Stimulated activated naive CD4-positive, alpha-beta T cell (primary cell): ENCODE measurements at regions not wholly inside any gene's neighbourhood (a gene's known extent, or its start where the extent isn't known, plus 50 kb on each side); places are given as distances from the start of the nearest gene placed in this dataset.
"Not testable (repeated sequence)": the region's sequence is repeated elsewhere in the genome, so short reads cannot be mapped to it uniquely, and the experiment has no call there.

Experiments used
- DNase-seq, 6 experiments: peaks; one replicate each; lab custom pipeline; 2025; lab: John Stamatoyannopoulos, UW

GRCh38 chr9:78383130-78383529 is 86.2 kb downstream of the PSAT1 start:
- no peak for DNase-seq

GRCh38 chr9:78386348-78386747 is 89.4 kb downstream of the PSAT1 start:
- no peak for DNase-seq

GRCh38 chr9:78386773-78387172 is 89.8 kb downstream of the PSAT1 start:
- DNase-seq = no peak

- no peak for DNase-seq
These were observed 96.4 kb downstream of the PSAT1 start for GRCh38 chr9:78393340-78393739.

GRCh38 chr9:78393932-78394331 is 97.0 kb downstream of the PSAT1 start:
- no peak for DNase-seq

GRCh38 chr9:78396087-78396486 is 99.2 kb downstream of the PSAT1 start:
- no peak for DNase-seq

- DNase-seq = no peak
These were observed 100.1 kb downstream of the PSAT1 start for GRCh38 chr9:78397045-78397444.

GRCh38 chr9:78397454-78397853 is 100.5 kb downstream of the PSAT1 start:
- no peak for DNase-seq

- DNase-seq = no peak
These were observed 102.2 kb downstream of the PSAT1 start for GRCh38 chr9:78399153-78399552.

- no peak for DNase-seq
These were observed 103.6 kb downstream of the PSAT1 start for GRCh38 chr9:78400496-78400895.

- DNase-seq = no peak
These were observed 108.5 kb downstream of the PSAT1 start for GRCh38 chr9:78405461-78405860.

- no peak for DNase-seq
These were observed 109.2 kb downstream of the PSAT1 start for GRCh38 chr9:78406146-78406545.

GRCh38 chr9:78406933-78407332 is 110.0 kb downstream of the PSAT1 start:
- DNase-seq = no peak

- no peak for DNase-seq
These were observed 110.8 kb downstream of the PSAT1 start for GRCh38 chr9:78407636-78408312.

- DNase-seq = no peak
These were observed 111.5 kb downstream of the PSAT1 start for GRCh38 chr9:78408388-78408787.

GRCh38 chr9:78409928-78410510 is 113.1 kb downstream of the PSAT1 start:
- DNase-seq = not testable (repeated sequence)

- DNase-seq = no peak
These were observed 125.4 kb downstream of the PSAT1 start for GRCh38 chr9:78422309-78422708.

GRCh38 chr9:78424299-78424698 is 127.4 kb downstream of the PSAT1 start:
- DNase-seq = no peak

GRCh38 chr9:78428640-78429039 is 131.7 kb downstream of the PSAT1 start:
- no peak for DNase-seq

- DNase-seq = no peak
These were observed 133.5 kb downstream of the PSAT1 start for GRCh38 chr9:78430387-78430786.

GRCh38 chr9:78431039-78431438 is 134.1 kb downstream of the PSAT1 start:
- not testable (repeated sequence) for DNase-seq

GRCh38 chr9:78436873-78437272 is 139.9 kb downstream of the PSAT1 start:
- DNase-seq = no peak

- no peak for DNase-seq
These were observed 140.4 kb downstream of the PSAT1 start for GRCh38 chr9:78437296-78437695.

- no peak for DNase-seq
These were observed 140.9 kb downstream of the PSAT1 start for GRCh38 chr9:78437806-78438205.
